ES-I3 (cell line): ENCODE measurements at regions not wholly inside any gene's neighbourhood (a gene's known extent, or its start where the extent isn't known, plus 50 kb on each side); places are given as distances from the start of the nearest gene placed in this dataset.

Experiments used
- H3K36me3 ChIP-seq: 2 replicates; pipeline ENCODE4 v1.6.1; 2013; ENCODE audit warnings: mild to moderate bottlenecking, low read length, control low read depth, moderate library complexity; ENCODE audit not compliant: insufficient read depth
- H3K4me1 ChIP-seq: 2 replicates; pipeline ENCODE4 v1.6.1; 2013; ENCODE audit warnings: mild to moderate bottlenecking, control low read depth, low read length; ENCODE audit not compliant: insufficient read depth
- H3K9ac ChIP-seq: 2 replicates; pipeline ENCODE4 v1.6.1; 2013; ENCODE audit warnings: low read depth, mild to moderate bottlenecking, low read length, moderate library complexity
- H3K9me3 ChIP-seq: 2 replicates; pipeline ENCODE4 v1.6.1; 2013; ENCODE audit warnings: mild to moderate bottlenecking, low read length, moderate library complexity; ENCODE audit not compliant: control insufficient read depth, insufficient read depth

DNA sequence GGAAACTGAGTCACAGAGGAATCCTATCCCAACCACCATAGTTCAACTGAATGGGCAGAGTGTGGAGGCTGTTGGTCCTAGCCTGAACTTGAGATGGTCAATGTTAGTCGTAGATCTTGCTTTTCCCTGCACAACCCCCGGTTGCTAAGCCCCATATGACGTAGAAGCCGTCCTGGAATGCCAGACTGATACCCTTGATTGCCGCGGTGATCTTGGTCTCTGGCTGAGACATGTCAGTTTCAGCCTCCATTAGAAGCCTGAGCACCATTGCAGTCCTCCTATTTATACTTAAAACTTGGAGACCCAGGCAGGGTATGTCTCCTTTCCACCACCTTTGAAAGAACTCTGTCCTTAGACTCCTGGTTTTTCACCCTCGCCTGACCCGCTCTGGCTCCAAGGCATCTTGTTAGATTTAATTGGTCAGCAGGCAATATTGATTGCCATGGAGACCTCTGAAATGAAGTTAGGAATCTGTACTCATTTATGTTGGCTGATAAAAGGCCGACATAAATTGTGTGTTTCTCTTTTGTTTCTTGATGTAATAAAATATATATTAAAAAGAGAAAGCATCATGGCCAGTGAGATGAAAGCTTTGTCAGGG lies 53.4 kb downstream of the RPLP1 start:
- Histone ChIP-seq H3K36me3 (peaks cover 3% of the 10 kb centered on the region; the same call in 1 of the 2 replicates), H3K9ac (no peak overlapping the region), H3K9me3 (no peaks in the 10 kb centered on the region; the same call in 1 of the 2 replicates), H3K4me1 (no peaks in the 10 kb centered on the region)

GRCh38 chr15:69508659-69509058 lies 56.0 kb downstream of the RPLP1 start:
- Histone ChIP-seq H3K9ac (no peak overlapping the region), H3K9me3 (no peaks in the 10 kb centered on the region; the same call in 1 of the 2 replicates), H3K4me1 (no peaks in the 10 kb centered on the region), H3K36me3 (peaks cover 3% of the 10 kb centered on the region; the same call in 1 of the 2 replicates)

DNA sequence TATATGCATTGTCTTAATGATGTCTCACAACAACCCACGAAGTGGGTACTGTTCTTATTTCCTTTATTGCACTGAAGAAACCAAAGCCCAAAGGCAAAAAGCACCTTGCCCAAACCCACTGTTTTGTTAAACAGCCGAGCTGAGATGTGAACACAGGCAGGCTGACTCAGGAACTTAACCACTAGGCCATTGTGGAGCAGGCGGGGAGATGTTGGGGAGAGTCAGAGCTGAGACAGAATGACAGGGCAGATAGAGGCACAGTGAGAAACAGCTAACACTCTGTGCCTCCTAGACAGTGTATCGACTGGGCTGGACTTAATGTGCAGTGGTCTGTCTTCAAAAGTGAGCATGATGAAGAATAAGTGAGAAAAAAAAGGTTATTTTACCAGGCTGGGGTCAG lies 56.5 kb downstream of the RPLP1 start:
- Histone ChIP-seq H3K4me1 (no peaks in the 10 kb centered on the region), H3K9me3 (no peaks in the 10 kb centered on the region; the same call in 1 of the 2 replicates), H3K36me3 (peaks cover 3% of the 10 kb centered on the region; the same call in 1 of the 2 replicates)

DNA sequence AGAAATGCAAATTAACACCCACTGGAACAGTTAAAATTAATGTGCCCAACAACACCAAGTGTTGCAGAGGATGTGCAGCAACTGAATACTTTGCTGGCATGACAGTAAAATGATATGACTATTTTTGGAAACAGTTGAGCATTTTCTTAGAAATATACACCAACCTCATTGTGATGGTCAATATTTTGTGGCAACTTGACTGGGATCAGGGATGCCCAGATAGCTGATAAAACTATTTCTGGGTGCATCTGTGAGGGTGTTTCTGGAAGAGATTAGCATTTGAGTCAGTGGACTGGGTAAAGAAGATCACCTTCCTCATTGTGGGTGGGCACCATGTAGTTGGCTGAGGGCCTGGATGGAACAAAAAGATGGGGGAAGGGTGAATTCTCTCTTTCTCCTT lies 57.9 kb downstream of the RPLP1 start:
- Histone ChIP-seq H3K4me1 (no peaks in the 10 kb centered on the region), H3K36me3 (peaks cover 3% of the 10 kb centered on the region; the same call in 1 of the 2 replicates), H3K9ac (no peak overlapping the region), H3K9me3 (no peaks in the 10 kb centered on the region; the same call in 1 of the 2 replicates)

More for the DNA sequence above, 56.5 kb downstream of the RPLP1 start:
- H3K9ac ChIP-seq: no peak overlapping the region

DNA sequence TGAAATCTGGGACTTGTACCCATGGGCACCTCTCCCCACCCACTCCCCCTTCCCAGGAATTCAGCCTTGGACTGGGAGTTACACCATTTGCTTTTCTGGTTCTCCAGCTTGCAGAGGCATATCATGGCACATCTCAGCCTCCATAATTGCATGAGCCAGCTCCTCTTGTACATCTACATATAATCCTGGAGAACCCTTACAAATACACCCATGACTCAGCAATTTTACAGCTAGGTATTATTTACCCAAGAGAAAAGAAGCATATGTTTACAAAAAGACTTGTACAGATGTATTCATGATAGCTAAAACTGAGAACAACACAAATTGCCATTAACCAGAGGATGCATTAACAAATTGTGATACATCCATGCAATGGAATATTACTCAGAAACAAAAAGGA lies 58.4 kb downstream of the RPLP1 start:
- no peaks in the 10 kb centered on the region for H3K4me1 ChIP-seq
- H3K36me3 ChIP-seq: peaks cover 3% of the 10 kb centered on the region; the same call in 1 of the 2 replicates
- no peak overlapping the region for H3K9ac ChIP-seq
- no peaks in the 10 kb centered on the region; the same call in 1 of the 2 replicates for H3K9me3 ChIP-seq

DNA sequence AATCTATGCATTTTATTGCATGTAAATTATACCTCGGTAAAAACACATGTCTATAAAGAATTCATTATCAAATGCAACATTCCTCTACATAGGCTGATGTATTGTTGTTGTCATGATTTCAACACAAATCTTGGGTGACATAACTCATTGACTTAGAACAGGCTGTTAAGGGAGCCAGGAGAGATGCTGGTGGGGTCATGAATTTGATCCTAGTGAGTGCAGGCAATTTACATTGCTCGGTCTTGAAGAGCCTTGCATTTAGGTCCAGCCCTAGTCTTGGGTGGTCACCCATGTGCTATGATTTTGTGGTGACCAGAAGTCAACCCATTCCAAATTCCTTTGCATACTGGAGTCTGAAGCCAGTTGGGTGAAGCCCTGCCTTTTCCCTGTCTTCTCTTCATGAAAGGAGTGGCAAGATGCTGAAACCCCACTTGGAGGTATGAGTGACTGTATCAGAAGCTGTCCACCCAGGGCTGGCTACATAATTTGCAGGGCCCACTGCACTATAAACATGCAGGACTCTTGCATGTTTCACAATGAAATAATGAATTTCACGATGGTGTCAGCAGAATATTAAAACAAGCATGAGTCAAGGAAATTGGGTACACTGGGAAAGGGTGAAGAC lies 59.2 kb downstream of the RPLP1 start:
- Histone ChIP-seq H3K9me3 (no peaks in the 10 kb centered on the region; the same call in 1 of the 2 replicates), H3K4me1 (no peaks in the 10 kb centered on the region), H3K36me3 (peaks cover 3% of the 10 kb centered on the region; the same call in 1 of the 2 replicates), H3K9ac (no peak overlapping the region)

- no peaks in the 10 kb centered on the region for H3K4me1 ChIP-seq
- H3K9me3 ChIP-seq: no peaks in the 10 kb centered on the region; the same call in 1 of the 2 replicates
- H3K9ac ChIP-seq: no peak overlapping the region
- H3K36me3 ChIP-seq: peaks cover 3% of the 10 kb centered on the region; the same call in 1 of the 2 replicates
Measured at GRCh38 chr15:69513450-69513960, 60.9 kb downstream of the RPLP1 start.

- H3K9me3 ChIP-seq: no peaks in the 10 kb centered on the region; the same call in 1 of the 2 replicates
Measured at GRCh38 chr15:69513986-69514385, 61.4 kb downstream of the RPLP1 start.

DNA sequence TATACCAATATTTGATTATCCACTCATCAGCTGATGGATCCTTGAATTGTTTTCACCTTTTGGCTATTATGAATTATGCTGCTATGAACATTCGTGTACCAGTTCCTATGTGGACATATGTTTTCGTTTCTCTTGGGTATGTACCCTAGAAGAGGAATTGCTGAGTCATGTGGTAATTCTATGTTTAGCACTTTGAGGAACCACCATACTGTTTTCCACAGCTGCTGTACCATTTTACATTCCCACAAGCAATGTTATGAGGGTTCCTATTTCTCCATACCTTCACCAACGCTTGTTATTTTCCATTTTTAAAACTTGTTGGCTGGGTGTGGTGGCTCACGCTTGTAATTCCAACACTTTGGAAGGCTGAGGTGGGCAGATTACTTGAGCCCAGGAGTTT lies 62.9 kb downstream of the RPLP1 start:
- H3K4me1 ChIP-seq: no peaks in the 10 kb centered on the region
- H3K9me3 ChIP-seq: no peaks in the 10 kb centered on the region
- no peaks in the 10 kb centered on the region for H3K36me3 ChIP-seq
- H3K9ac ChIP-seq: no peak overlapping the region

More at GRCh38 chr15:69513986-69514385, 61.4 kb downstream of the RPLP1 start:
- Histone ChIP-seq H3K9ac (no peak overlapping the region), H3K4me1 (no peaks in the 10 kb centered on the region), H3K36me3 (peaks cover 3% of the 10 kb centered on the region; the same call in 1 of the 2 replicates)

- no peak overlapping the region for H3K9ac ChIP-seq
- no peaks in the 10 kb centered on the region for H3K4me1 ChIP-seq
- no peaks in the 10 kb centered on the region for H3K36me3 ChIP-seq
- H3K9me3 ChIP-seq: no peaks in the 10 kb centered on the region
Measured at GRCh38 chr15:69515926-69516325, 63.3 kb downstream of the RPLP1 start.

DNA sequence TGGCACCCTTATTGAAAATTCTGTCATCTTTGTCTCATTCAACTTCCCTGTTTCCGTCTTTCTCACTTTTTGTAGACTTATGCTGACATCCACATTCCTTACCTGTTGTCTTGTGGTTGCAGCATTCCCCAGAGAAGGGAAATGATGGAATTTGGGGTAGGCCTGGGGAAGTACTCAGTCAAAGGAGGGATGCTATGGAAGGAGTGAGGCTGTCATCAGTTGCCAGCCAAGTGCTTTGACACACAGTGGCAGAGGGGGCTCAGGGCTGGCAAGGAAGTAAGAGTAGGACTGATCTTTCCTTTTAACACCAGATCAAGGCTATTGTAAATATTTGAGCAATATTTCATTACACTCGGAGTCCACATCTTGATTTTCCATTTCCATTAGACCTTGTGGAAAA lies 64.4 kb downstream of the RPLP1 start:
- Histone ChIP-seq H3K4me1 (no peaks in the 10 kb centered on the region), H3K9ac (no peak overlapping the region), H3K9me3 (no peaks in the 10 kb centered on the region), H3K36me3 (no peaks in the 10 kb centered on the region)

GRCh38 chr15:69518806-69519205 lies 66.2 kb downstream of the RPLP1 start:
- Histone ChIP-seq H3K4me1 (peaks cover 3% of the 10 kb centered on the region; the same call in 1 of the 2 replicates), H3K9me3 (no peaks in the 10 kb centered on the region)

DNA sequence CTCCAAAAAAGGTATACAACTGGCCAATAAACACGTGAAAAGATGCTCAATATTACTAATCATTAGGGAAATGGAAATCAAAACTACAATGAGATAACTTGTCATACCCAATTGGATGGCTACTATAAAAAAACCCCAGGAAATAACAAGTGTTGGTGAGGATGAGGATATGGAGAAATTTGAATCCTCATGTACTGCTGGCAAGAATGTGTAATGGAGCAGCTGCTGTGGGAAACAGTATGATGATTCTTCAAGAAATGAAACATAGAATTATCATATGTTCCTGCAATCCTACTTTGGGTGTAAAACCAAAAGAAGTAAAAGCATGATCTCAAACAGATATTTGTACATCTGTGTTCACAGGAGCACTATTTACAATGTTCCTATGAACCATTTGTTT lies 67.4 kb downstream of the RPLP1 start:
- Histone ChIP-seq H3K9me3 (no peaks in the 10 kb centered on the region), H3K4me1 (peaks cover 8% of the 10 kb centered on the region; the same call in 1 of the 2 replicates), H3K36me3 (no peaks in the 10 kb centered on the region), H3K9ac (no peak overlapping the region)

More at GRCh38 chr15:69518806-69519205, 66.2 kb downstream of the RPLP1 start:
- Histone ChIP-seq H3K36me3 (no peaks in the 10 kb centered on the region), H3K9ac (no peak overlapping the region)

DNA sequence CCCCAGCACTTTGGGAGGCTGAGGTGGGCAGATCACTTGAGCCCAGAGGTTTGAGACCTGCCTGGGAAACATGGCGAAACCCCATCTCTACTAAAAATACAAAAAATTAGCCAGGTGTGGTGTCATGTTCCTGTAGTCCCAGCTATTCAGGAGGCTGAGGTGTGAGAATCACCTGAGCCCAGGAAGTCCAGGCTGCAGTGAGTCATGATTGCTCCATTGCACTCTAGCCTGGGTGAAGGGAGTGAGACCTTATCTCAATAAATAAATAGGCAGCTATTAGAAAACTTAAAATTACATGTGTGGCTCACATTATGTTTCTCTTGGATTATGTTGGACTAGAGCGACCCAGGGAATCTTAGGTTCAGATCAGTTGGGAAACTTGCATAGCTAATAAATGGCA lies 69.7 kb downstream of the RPLP1 start:
- Histone ChIP-seq H3K4me1 (peaks cover 8% of the 10 kb centered on the region; the same call in 1 of the 2 replicates), H3K9ac (no peak overlapping the region), H3K9me3 (no peaks in the 10 kb centered on the region)

More for the DNA sequence above, 69.7 kb downstream of the RPLP1 start:
- no peaks in the 10 kb centered on the region for H3K36me3 ChIP-seq
